SK-N-SH (cell line): ENCODE measurements at regions not wholly inside any gene's neighbourhood (a gene's known extent, or its start where the extent isn't known, plus 50 kb on each side); places are given as distances from the start of the nearest gene placed in this dataset.

Experiments
- CTCF ChIA-PET: fragments of 300-600, 350-600 bp; formaldehyde crosslinking; extraction: SDS; loops from one replicate; lab custom pipeline; 2021; lab: Yijun Ruan, JAX
- POLR2A ChIA-PET: fragments of 350-600 bp; sonication (Branson Sonifier 250); formaldehyde crosslinking; extraction: SDS; loops from one replicate; lab custom pipeline; 2020; ENCODE audit warnings: antibody characterized with exemption, inconsistent platforms; lab: Yijun Ruan, JAX
- DNase-seq: peaks from one replicate; pipeline ENCODE4 v3.0.0; 2012
- H2AFZ ChIP-seq: fragments of 200-600 bp; sonication (generic); 2 replicates; pipeline ENCODE4 v1.8.1; 2016; ENCODE audit warnings: antibody characterized with exemption, mild to moderate bottlenecking, low read depth
- H3F3A ChIP-seq: fragments of 200-600 bp; sonication (generic); replicated peaks from 2 replicates; pipeline ENCODE3; 2016; ENCODE audit warnings: antibody characterized with exemption, mild to moderate bottlenecking; ENCODE audit not compliant: insufficient read depth
- H3K27ac ChIP-seq, 2 experiments: fragments of 200-500 bp in 1 of 2; fragments of 200-600 bp in 1 of 2; sonication (Bioruptor generic) in 1 of 2; sonication (generic), shearing (Covaris generic) in 1 of 2; 2 replicates each; pipeline versions ENCODE4 v1.5.1 to v1.6.1; 2014 to 2016; ENCODE audit warnings: low read depth in 2 of 2, inconsistent platforms in 1 of 2, low read length in 1 of 2, mild to moderate bottlenecking in 1 of 2, mixed read lengths in 1 of 2
- H3K27me3 ChIP-seq: fragments of 200-600 bp; sonication (generic), shearing (Covaris generic); 2 replicates; pipeline ENCODE4 v1.6.1; 2016; ENCODE audit warnings: mixed run types; ENCODE audit not compliant: insufficient read depth
- H3K36me3 ChIP-seq, 2 experiments: fragments of 200-500 bp in 1 of 2; fragments of 200-600 bp in 1 of 2; sonication (Bioruptor generic) in 1 of 2; sonication (generic) in 1 of 2; replicated peaks in 1 of 2; 2 replicates each; pipeline versions ENCODE3 to v1.5.1; 2014 to 2016; ENCODE audit warnings: low read length in 1 of 2, mild to moderate bottlenecking in 1 of 2; ENCODE audit not compliant: insufficient read depth in 2 of 2, control insufficient read depth in 1 of 2
- H3K4me1 ChIP-seq, 2 experiments: fragments of 200-500 bp in 1 of 2; fragments of 200-600 bp in 1 of 2; sonication (Bioruptor generic) in 1 of 2; sonication (generic), shearing (Covaris generic) in 1 of 2; 2 replicates each; pipeline versions ENCODE4 v1.5.1 to v1.6.1; 2014 to 2016; ENCODE audit warnings: low read depth in 1 of 2, low read length in 1 of 2, mixed run types in 1 of 2; ENCODE audit not compliant: insufficient read depth in 2 of 2, control insufficient read depth in 1 of 2
- H3K4me2 ChIP-seq: fragments of 200-600 bp; sonication (generic), shearing (Covaris generic); 2 replicates; pipeline ENCODE4 v1.6.1; 2017; ENCODE audit warnings: mixed run types
- H3K4me3 ChIP-seq, 2 experiments: fragments of 200-500 bp in 1 of 2; fragments of 200-600 bp in 1 of 2; sonication (Bioruptor generic) in 1 of 2; sonication (generic), shearing (Covaris generic) in 1 of 2; 2 replicates each; pipeline versions ENCODE4 v1.5.1 to v1.8.1; 2014 to 2016; ENCODE audit warnings: low read depth in 2 of 2, inconsistent platforms in 1 of 2, low read length in 1 of 2, mild to moderate bottlenecking in 1 of 2, mixed read lengths in 1 of 2, moderate library complexity in 1 of 2
- H3K79me2 ChIP-seq: fragments of 200-600 bp; sonication (generic); 2 replicates; pipeline ENCODE4 v1.8.1; 2017; ENCODE audit warnings: mild to moderate bottlenecking; ENCODE audit not compliant: insufficient read depth
- H3K9ac ChIP-seq: fragments of 200-600 bp; sonication (generic); 2 replicates; pipeline ENCODE4 v1.6.1; 2017; ENCODE audit warnings: mixed run types
- H3K9me2 ChIP-seq: fragments of 200-600 bp; sonication (generic); 2 replicates; pipeline ENCODE4 v1.6.1; 2017; ENCODE audit warnings: mixed run types
- H3K9me3 ChIP-seq: fragments of 200-600 bp; sonication (generic); 2 replicates; pipeline ENCODE4 v1.6.1; 2017; ENCODE audit warnings: mixed run types, mild to moderate bottlenecking, moderate library complexity
- H4K20me1 ChIP-seq: fragments of 200-600 bp; sonication (generic); 2 replicates; pipeline ENCODE4 v1.6.1; 2017; ENCODE audit warnings: mild to moderate bottlenecking, mixed run types; ENCODE audit not compliant: insufficient read depth
- EP300 ChIP-seq, 2 experiments: IDR thresholded peaks; 2 replicates each; pipeline versions ENCODE4 v1.4.0 to v1.6.1; 2012; ENCODE audit warnings: borderline replicate concordance in 1 of 2, low read depth in 1 of 2, low read length in 1 of 2
- FOSL2 ChIP-seq: IDR thresholded peaks from 2 replicates; pipeline ENCODE4 v1.4.0; 2012; ENCODE audit warnings: low read depth, mild to moderate bottlenecking, moderate library complexity, borderline replicate concordance
- FOXJ3 ChIP-seq: sonication (generic); formaldehyde crosslinking; IDR thresholded peaks from 2 replicates; pipeline ENCODE4 v1.5.1; 2020; ENCODE audit warnings: mild to moderate bottlenecking, missing genetic modification reagents
- FOXM1 ChIP-seq: IDR thresholded peaks from 2 replicates; pipeline ENCODE4 v1.4.0; 2012; ENCODE audit warnings: low read depth, mild to moderate bottlenecking
- GABPA ChIP-seq: IDR thresholded peaks from 2 replicates; pipeline ENCODE4 v1.4.0; 2012; ENCODE audit warnings: low read depth, mild to moderate bottlenecking
- JUND ChIP-seq: IDR thresholded peaks from 2 replicates; pipeline ENCODE4 v1.4.0; 2012
- MEF2A ChIP-seq: IDR thresholded peaks from 2 replicates; pipeline ENCODE4 v1.4.0; 2012; ENCODE audit warnings: low read depth, borderline replicate concordance
- NFIC ChIP-seq: IDR thresholded peaks from 2 replicates; pipeline ENCODE4 v1.4.0; 2012; ENCODE audit warnings: borderline replicate concordance
- NRF1 ChIP-seq: IDR thresholded peaks from 2 replicates; pipeline ENCODE4 v1.6.1; 2012; ENCODE audit warnings: low read depth, mild to moderate bottlenecking, low read length
- RAD21 ChIP-seq: IDR thresholded peaks from 2 replicates; pipeline ENCODE4 v1.6.1; 2012; ENCODE audit warnings: mild to moderate bottlenecking, low read length
- RCOR1 ChIP-seq: fragments of 150-350 bp; IDR thresholded peaks from 2 replicates; pipeline ENCODE4 v1.6.1; 2017; ENCODE audit warnings: antibody characterized with exemption, low read length
- RFX5 ChIP-seq: IDR thresholded peaks from 2 replicates; pipeline ENCODE4 v1.6.1; 2012; ENCODE audit warnings: mild to moderate bottlenecking, improper control_type of control experiment, low read length
- RXRA ChIP-seq: IDR thresholded peaks from 2 replicates; pipeline ENCODE4 v1.4.0; 2012; ENCODE audit warnings: low read depth, mild to moderate bottlenecking, borderline replicate concordance
- SMC3 ChIP-seq: IDR thresholded peaks from 2 replicates; pipeline ENCODE4 v1.6.1; 2012; ENCODE audit warnings: low read depth, low read length, improper control_type of control experiment
- TAF1 ChIP-seq: IDR thresholded peaks from 2 replicates; pipeline ENCODE4 v1.6.1; 2012; ENCODE audit warnings: low read depth, mild to moderate bottlenecking, low read length, moderate library complexity, borderline replicate concordance
- USF2 ChIP-seq: fragments of 150-350 bp; IDR thresholded peaks from 2 replicates; pipeline ENCODE4 v1.6.1; 2017; ENCODE audit warnings: antibody characterized with exemption, low read length, low read depth, borderline replicate concordance
- YY1 ChIP-seq: IDR thresholded peaks from 2 replicates; pipeline ENCODE4 v1.4.0; 2012; ENCODE audit warnings: low read depth, mild to moderate bottlenecking
- WGBS: methylation state at CpG from one replicate; pipeline ENCODE4 v1.1.6; 2017; ENCODE audit warnings: low lambda C conversion rate; 5-methylcytosine and 5-hydroxymethylcytosine counted together
- TF ChIP-seq, protein P1 (sequence below): IDR thresholded peaks from 2 replicates; pipeline ENCODE4 v1.4.0; 2012; ENCODE audit warnings: low read depth
- TF ChIP-seq, protein P2 (sequence below): IDR thresholded peaks from 2 replicates; pipeline ENCODE4 v1.4.0; 2012; ENCODE audit warnings: low read depth, borderline replicate concordance
- TF ChIP-seq, protein P3 (sequence below): fragments of 150-350 bp; IDR thresholded peaks from 2 replicates; pipeline ENCODE4 v1.6.1; 2016; ENCODE audit warnings: mild to moderate bottlenecking, low read depth, low read length

- TF ChIP-seq RXRA = no peak
- TF ChIP-seq, protein P1, sequence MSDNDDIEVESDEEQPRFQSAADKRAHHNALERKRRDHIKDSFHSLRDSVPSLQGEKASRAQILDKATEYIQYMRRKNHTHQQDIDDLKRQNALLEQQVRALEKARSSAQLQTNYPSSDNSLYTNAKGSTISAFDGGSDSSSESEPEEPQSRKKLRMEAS = no peak
- no peak for TF ChIP-seq NFIC
- no peak for TF ChIP-seq FOXJ3 (CRISPR knock-in tag)
- TF ChIP-seq GABPA = no peak
- no peak for TF ChIP-seq FOSL2
- TF ChIP-seq, protein P2, sequence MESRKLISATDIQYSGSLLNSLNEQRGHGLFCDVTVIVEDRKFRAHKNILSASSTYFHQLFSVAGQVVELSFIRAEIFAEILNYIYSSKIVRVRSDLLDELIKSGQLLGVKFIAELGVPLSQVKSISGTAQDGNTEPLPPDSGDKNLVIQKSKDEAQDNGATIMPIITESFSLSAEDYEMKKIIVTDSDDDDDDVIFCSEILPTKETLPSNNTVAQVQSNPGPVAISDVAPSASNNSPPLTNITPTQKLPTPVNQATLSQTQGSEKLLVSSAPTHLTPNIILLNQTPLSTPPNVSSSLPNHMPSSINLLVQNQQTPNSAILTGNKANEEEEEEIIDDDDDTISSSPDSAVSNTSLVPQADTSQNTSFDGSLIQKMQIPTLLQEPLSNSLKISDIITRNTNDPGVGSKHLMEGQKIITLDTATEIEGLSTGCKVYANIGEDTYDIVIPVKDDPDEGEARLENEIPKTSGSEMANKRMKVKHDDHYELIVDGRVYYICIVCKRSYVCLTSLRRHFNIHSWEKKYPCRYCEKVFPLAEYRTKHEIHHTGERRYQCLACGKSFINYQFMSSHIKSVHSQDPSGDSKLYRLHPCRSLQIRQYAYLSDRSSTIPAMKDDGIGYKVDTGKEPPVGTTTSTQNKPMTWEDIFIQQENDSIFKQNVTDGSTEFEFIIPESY = no peak
Observed at GRCh38 chr2:146762786-146763185, 1082.0 kb upstream of the ACVR2A start (continued).

DNA sequence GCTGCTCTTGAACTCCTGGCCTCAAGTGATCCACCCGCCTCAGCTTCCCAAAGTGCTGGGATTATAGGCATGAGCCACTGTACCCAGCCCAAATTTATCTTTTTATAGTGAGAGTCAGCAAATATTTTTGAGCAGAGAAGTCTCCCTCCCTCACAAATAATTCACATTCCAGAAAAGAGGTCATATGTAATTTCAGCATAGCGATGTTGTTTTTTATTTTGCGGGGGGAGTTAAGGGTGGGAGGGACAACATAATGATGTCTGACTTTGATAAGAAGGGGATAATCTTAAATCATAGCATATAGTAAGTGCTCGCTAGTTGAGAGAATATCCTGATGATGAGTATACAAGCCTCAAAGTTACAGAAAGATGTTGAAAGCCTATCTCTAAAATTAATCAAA, 1090.2 kb upstream of the ACVR2A start:
- Histone ChIP-seq H3K27me3 (no peaks in the 10 kb centered on the region), H4K20me1 (no peaks in the 10 kb centered on the region), H3K9ac (no peak overlapping the region), H3K4me1 (no peaks in the 10 kb centered on the region), H3K4me3 (no peak overlapping the region), H2AFZ (no peak overlapping the region), H3K9me2 (no peaks in the 10 kb centered on the region), H3F3A (no peaks in the 10 kb centered on the region), H3K79me2 (no peaks in the 10 kb centered on the region), H3K27ac (no peak overlapping the region), H3K4me2 (no peak overlapping the region), H3K9me3 (no peaks in the 10 kb centered on the region), H3K36me3 (no peaks in the 10 kb centered on the region)
- no peak for DNase-seq
- TF ChIP-seq RAD21 (no peak), RXRA (no peak), USF2 (no peak), MEF2A (no peak), RCOR1 (no peak), NRF1 (no peak), RFX5 (no peak), NFIC (no peak), EP300 (IDR thresholded peaks at IDR 0.05; ENCODE audit: borderline replicate concordance in 1 of 2, low read depth in 1 of 2, low read length in 1 of 2) (no peak), YY1 (no peak), TAF1 (no peak), SMC3 (no peak), JUND (no peak), FOXM1 (no peak), FOXJ3 (CRISPR knock-in tag) (no peak)
- TF ChIP-seq, protein P3, sequence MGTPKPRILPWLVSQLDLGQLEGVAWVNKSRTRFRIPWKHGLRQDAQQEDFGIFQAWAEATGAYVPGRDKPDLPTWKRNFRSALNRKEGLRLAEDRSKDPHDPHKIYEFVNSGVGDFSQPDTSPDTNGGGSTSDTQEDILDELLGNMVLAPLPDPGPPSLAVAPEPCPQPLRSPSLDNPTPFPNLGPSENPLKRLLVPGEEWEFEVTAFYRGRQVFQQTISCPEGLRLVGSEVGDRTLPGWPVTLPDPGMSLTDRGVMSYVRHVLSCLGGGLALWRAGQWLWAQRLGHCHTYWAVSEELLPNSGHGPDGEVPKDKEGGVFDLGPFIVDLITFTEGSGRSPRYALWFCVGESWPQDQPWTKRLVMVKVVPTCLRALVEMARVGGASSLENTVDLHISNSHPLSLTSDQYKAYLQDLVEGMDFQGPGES = no peak
- TF ChIP-seq, protein P2 = no peak
- 26% methylated on average over 4 of the region's 4 CpGs for WGBS
- ChIA-PET CTCF (no interaction called here), POLR2A (no interaction called here)
